ENCODE measurements at regions not wholly inside any gene's neighbourhood (a gene's known extent, or its start where the extent isn't known, plus 50 kb on each side); places are given as distances from the start of the nearest gene placed in this dataset.
A peak's percentile ranks its signal among the peaks of the same experiment; 100 is the strongest.

DNA sequence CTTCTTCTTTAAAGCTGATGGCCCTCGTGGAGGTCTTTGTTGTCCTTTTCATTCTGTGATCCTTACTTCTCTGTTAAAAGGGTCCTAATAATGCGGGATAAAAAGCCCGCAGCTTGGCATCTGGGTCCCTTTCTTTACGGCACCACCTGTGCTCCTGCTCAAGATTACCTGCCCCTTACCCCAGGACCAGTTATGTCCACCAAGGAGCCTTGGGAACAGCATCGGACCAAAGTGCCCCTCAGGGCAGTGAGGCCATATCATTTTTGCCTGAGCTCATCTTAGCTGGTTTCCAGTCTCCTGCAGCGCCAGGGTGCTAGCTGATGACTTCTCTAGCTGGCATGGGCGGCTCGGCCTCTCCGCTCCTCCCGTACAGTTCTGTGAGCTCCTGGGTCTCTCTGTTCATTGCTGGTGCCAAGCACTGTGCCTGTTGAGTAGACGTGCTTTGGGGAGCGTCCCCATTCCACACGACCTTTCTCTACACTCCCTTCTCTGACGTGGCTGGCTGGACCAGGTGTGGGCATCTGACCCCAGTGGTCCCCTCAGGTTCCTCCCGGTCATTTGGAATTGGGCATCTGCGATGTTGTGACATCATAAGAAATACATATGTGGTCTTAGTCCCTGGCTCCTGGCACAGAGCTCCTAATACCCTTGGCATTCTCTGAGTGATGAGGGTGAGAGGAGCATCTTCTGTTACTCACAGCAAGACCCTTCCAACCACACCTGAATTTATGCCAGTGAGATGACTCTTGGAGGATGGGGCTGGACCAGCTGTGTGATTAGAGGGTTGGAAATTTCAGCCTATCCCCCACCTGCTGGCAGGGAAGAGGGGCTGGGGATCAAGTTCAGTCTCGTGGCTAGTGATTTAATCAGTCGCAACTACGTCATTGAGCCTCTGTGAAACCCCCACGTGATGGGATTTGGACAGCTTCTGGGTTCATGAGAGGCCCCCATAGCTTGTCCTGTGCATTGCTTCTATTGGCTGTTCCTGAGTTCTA, 134.2 kb upstream of the HS6ST1 start:
- no peak for DNase-seq

DNA sequence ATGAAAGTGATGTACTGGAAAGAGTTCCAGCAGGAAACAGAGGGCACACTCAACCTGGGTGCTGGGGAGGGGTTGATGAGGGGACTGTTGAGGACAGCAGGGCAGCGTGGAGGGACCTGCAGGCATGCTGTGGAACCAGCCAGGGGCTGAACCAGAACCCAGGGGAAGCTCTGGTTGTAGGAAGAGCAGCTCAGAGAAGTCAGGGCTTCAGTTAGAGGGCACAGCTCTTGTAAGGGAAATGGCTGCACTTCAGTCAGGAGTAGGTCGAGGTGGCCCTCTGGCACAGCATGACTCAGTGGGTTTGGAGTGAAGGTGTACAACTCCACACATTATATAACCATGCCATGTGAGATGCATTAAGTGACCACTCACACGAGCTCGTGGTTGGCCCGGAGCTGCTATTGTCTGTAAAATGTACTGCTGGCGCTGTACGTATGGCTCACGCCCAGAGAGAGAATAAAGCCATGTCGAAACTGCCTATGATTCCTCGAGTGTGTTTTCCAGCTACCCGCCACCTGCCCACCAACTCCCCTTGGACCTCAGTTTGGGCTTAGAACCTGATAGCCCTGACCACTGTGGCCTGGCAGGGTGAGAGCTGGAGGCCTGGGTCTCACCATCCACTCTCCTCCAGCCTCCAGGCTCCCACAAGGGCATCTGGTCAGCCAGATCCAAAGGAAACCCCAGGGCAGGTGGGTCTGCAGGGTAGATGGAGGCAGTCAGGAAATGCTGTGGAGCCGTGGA, 136.5 kb upstream of the HS6ST1 start:
- no peak for DNase-seq

DNA sequence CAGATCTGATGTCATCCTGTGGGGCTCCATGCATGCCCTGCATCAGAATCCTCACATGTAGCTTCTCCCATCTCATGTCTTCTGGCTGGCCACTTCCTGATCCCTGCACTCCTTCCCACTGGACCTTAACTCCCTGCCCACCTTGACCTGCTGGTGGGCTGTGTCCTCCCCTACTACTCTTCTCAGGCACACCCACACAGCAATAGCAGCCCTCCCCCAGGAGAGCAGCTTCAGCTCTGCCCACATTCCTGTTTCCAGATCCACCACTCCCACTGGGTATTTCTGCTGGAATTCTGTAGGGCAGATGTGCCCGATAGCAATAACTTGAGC, 137.0 kb upstream of the HS6ST1 start:
- no peak for DNase-seq

DNA sequence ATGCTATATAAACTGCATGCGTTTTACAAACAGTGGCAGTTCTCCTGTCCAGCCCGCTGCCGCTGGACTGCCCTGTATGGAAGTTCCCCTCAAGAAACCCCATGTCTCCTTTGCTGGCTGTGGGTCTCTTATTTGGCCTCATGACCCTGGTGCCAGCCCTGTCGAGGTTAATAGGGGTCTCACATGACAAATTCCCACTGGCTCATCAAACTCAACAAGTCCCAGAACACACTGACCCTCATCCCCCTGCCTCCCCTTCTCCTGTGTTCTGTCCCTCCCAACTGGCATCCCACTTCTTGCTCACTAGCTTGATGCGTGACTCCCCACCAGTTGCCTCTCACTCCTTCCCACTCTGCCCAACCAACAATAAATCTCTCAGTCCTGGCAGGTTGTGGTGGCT, 137.6 kb upstream of the HS6ST1 start:
- no peak for DNase-seq

DNA sequence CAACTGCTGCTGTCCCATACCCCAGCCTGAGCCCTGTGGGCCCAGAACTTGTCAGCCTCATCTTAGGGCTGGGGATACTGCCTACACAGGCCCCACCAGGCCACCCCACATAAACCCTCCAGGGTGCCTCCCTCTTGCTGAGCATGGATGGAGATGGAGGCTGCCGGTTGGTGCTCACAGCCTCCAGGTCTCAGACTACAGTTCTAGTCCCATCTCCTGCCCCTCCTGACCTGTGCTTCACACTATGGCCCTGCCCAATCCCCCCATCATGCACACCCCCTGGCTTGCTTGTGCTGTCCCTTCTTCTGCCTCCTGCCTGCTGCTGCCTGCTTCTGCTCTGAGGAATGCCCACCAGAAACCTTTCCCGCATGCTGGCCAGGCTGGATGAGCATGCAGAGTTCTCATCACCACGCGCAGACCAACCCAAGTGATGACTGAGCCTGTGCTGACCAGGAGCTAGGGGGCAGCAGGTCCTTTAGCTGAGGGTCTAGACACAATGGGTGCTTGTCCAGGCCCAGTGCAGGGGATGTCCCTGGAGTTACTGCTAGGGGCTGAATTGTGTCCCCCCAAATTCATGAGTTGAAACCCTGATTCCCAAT, 138.4 kb upstream of the HS6ST1 start:
- DNase-seq: no peak

DNA sequence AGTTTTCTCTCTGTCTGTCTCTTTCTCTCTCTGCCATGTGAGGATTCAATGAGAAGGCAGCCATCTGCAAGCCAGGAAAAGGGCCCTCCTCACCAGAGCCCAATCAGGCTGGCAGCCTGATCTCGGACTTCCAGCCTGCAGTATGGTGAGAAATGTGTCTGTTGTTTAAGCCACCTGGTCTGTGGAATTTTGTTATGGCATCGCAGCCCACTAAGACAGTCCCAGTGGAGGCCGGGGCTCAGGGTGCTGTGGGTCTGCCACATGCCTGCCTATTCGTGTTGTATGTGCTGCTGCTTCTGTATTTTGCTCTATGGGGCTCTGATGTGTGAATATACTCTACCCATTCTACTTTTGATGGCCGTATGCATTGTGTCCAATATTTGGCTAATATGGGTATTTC, 139.0 kb upstream of the HS6ST1 start:
- no peak for DNase-seq

DNA sequence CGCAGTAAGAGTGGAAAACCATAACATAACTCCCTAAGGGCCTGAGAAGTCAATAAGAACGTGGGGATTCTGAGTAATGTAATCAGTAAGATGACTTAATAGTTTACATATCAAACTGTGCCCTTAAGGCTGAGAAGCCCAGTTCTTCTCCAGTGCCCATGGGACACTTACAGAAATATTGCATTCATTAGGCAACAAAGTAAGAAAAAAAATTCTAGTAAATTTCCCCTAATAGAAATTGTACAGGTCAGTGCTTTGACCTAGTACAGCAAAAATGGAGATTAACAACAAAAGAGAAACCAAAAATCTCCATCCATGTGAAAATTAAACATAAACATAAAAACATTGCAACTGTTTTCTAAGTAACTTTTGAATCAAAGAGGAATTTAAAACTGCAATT, 139.8 kb upstream of the HS6ST1 start:
- no peak for DNase-seq

DNA sequence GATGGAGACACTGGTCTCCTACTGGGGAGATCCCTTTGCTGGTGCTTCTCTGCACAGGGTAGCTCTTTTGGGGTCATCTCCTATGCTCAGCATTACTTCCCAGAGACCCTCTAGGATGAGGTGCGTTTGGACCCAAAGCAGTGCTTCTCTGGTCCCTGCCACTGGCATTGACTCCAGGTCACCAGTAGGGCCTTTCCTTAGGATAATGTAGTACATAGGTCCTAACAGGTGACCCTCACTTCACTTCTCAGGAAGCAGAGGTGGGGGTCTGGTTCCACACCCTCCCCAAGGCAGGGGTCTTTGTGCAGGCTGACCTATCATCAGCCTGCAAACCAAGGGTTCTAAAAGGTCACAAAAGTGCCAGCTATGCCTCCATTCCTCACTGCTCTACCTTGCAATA, 145.8 kb upstream of the HS6ST1 start:
- DNase-seq: no peak

DNA sequence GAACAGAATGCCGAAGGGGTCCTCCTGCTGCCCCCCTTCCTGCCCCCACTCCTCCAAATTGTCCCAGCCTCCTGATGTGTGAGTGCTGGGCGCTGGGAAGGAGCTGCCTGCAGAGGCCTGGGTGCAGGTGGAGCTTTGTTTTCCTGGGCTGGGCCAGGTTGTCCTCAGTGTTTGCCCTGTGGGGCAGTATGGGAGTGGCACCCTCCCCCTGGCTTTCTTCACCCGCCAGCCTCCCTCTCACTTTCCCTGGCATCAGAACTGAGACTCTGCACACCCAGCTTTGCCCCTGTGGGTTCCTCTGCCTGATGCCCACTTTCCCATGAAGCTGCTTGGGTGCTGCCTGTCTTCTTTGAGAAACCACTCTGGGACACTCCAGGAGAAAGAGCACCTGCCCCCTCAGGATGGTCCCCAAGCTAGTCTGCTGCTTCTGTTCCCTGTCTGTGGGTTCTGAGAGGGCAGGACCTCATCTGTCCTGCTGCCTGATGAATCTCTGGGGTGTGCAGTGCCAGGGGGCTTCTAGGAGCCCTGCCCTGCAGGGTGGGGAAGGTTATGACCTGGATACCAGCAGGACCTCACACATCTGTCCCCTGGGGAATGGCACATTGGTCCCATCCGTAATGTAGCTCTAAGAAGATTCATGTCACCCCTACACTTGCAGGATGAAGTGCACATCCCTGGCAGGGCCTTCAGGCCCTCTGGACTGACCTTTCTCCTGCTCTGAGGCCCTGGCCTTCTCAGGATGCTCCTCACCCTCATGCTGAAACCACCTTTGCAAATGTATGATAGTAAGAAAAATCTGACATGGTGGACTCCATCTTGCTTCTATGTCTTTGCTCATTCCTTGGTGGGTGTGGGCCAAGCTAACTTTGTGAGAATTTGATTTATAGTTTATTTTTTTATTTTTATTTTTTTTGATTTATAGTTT, 146.8 kb upstream of the HS6ST1 start:
- DNase-seq: no peak

DNA sequence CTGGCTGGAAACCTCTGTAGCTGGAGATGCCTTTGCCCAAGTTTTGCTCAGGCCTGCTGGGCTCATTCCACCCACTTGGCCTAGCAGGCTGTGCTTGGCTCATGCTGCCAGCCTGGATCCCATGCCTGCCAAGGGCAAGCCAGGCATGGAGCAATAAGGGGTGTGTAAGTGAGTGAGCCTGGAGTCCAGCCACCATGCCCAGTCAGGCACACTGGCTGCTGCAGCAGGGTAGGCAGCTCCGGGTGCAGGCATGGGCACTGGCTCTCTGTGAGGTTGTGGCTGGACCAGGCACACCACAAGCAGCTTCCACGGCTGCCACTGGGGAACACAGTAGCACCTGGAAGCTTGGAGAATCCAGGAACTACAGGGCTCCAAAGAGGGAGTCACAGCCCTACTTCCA, 147.7 kb upstream of the HS6ST1 start:
- no peak for DNase-seq

DNA sequence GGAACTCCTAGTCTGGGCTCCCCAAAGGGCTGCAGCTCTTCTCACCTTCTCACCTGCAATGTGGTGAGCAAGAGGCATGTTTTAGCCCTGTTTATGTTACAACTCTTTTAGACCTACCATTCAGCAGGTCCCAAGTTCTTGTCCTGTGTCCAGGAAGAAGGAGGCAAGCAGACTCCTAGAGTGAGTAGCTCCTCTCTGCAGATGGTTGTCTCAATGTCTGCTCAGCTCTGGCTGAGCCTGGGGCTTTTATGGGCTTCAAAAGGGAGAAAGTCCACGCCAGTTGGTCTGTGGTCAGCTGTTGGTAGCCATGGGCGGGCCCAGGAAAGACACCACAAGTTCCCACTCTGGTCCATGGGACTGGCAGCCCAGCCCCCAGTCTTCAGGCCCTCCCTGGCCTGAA, 148.1 kb upstream of the HS6ST1 start:
- no peak for DNase-seq

DNA sequence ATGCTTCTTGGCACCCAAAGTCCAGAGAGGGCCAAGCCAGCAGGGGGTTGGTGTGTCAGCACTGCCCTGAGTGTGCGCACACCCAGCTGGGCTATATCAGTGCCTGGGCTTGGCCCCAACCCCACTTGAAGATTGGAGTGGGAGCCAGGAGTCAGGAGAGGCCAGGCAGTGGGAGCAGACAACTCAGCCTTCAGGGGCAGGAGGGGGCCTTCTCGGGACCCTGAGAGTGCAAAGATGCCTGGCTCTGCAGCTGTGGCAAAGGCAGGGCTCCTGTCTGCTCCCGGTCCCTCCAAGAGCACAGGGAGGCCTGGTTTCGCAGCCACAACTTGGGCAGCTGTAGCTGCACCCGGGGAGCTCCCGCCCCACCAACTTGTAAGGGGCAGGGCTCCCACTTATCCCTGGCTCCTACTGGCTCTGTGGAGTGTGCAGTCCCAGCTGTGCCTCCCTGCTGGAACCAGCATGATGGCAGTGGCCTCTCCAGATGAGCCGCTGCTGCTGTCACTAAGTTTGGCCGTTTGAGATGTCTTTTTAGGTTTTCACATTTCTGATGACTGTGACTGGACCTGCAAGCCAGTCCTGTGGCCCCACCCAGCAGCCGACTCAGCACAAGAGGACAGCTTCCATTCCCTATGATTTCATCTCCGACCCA, 148.8 kb upstream of the HS6ST1 start:
- DNase-seq: no peak

DNA sequence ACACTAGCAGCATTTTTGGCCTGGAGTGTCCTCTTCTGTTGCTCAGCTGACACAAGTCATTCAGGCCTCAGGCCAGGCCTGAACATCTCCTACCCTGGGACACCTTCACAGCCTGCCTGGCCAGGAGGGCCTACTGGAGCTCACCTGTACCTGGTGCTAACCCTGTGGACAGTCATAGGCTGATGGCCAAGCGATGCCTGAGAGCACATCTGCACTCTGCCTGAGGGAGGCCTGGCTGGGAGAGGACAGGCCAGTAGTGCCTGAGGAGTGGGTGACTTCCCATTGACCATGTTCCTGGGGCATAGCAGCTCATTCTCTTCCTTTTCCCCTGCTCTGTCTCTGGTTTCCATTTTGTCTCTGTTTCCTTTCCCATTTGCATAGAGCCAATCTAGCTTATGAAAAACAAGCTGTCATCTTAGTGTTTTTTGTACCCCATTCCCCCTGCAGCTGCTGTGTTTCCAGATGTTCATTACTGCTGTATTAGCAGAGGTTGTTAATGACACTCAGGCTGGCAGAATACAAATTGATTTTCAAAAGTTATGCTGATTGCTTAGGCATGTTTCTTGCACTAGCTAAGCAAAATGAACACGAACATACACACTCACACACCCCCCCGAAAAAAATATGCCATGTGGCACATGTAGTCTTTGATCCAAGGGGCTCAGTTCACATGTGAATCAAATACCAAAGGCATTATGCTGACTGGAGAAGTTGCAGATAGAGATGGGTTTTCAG, 149.7 kb upstream of the HS6ST1 start:
- DNase-seq: no peak

DNA sequence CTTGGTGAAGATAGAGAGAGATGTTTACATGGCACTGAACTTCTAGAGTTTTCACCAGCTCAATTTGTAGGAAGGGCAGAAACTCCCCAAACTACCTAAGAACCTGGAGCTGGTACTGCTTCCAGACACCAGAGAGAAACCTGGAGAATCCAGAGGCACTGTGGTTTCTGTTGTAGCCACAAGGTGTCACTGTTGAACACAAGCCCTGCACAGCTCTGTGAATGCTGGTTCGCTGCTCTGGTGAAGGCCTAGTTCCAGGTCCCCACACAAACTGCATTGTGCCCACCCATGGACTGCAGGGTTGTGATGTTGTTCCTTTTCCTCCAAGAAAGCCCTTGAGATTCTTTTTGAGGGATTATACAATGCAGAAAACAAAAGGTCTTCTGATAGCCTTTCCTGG, 150.5 kb upstream of the HS6ST1 start:
- no peak for DNase-seq

DNA sequence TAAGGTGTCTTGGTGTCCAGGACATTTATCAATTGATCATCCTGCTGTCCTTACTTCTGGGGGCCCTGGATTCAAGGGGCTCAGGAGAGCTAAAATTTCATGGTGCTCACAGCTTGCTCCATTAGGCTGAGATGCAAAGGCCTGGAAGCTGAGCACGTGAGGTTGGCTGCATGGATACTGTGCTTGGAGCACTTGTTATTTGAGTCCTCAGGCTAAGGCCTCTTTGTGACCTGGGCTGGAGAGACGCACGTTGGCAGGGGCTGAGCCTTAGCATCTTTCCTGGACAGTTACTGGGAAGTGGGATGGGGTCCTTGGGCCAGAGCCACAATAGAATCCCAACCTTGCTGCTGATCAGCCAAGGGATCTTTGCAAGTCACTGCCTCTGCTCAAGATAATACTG, 151.2 kb upstream of the HS6ST1 start:
- DNase-seq: no peak

DNA sequence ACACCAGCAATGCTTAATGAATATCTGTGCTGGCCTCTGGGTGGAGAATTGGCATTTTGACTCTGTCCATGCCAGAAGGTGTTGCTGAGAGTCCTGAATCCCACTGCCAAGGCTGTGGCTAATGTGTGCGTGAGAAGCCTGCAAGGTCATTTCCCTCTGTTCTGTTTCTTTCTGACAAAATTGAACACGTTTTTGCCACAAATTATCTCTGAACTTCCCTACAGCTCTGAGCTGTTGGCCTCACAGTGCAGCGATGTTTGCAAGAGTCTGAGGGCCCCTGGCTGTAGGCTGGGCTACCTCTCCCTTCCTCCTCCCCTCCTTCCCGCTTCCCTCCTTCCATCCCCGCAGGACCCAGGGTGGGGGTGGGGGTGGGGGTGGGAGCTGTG, 154.1 kb upstream of the HS6ST1 start:
- DNase-seq: no peak

DNA sequence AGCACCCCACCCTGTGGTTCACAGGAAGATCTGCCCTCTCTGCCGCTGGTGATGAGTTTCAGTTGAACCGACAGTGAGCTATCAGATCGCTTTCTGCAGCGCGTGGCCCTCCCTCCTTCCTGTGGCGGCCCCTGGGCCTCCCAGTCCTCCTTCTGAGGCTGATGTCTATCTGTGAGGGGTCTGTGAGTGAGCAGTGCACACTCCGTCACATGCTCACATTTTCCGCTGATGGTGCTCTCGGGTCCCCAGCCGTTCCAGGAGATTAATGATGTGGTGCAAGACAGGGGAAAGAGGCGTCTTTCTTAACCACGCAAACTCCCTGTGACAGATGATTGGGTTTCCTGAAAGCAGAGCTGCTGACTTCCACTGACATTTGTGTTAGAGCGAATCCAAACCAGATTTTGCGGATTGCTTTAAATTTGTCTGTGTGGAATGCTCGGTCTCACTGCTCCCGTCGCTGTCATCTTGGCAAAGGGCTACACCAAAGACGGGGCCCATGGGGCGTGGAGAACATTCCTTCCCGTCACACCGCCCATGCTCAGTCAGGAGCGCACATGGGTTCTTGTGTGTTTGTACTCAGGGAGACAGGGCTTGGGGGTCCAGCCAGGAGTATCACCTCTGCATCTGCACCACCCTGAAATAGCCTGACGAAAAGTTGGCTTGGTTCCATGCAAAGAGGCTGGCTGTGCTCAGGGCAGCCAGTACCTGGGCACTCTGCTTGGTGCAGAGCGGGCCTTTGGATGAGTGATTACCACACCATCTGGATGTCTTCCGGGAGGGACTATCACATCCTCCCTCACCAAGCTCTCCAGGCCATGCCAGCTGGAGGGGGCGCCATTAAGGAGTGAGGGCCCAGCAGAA, 154.7 kb upstream of the HS6ST1 start:
- peak; percentile 36 for DNase-seq

DNA sequence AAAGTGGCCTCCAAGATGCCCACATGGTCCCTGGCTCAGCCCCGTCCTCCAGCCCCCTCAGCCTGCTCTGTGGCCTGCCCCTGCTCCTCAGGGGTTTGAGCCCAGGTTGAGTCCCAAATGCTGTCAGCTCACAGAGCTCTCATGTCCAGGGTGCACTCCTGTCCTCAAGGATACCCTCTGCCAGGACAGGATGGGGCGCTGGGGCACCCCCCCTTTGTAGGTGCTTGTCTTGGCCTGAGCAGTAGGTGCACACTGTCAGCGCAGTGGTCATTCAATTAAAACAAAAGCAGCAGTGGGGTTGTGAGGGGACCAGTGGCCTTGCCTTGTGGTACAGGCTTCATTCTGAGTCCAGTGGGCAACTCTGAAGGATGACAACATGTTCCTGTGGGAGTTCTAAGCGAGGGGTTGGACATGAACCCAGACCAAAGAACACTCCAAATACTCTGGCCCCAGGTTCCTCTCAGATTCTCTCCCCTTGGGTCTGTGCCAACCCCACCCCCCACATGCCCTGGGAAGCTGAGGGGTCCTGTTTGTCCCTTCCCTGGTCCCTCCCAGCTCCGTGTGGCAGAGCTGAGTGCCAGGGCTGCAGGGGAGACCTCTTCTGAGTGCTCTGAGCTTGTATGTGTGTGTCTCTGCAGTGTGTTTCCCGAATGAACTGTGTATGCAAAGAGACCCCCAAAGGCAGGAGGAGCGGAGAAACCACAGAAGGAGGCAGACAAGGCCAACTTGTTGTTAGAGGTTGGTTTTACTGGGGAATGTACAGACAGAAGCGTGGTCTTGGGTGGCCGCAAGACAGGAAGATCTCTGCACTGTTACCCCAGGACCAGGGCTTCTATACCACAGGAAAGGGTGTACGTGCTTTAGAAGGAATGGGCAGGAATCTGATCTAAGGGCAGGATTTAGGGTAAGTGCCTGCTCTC, 155.6 kb upstream of the HS6ST1 start:
- no peak for DNase-seq

DNA sequence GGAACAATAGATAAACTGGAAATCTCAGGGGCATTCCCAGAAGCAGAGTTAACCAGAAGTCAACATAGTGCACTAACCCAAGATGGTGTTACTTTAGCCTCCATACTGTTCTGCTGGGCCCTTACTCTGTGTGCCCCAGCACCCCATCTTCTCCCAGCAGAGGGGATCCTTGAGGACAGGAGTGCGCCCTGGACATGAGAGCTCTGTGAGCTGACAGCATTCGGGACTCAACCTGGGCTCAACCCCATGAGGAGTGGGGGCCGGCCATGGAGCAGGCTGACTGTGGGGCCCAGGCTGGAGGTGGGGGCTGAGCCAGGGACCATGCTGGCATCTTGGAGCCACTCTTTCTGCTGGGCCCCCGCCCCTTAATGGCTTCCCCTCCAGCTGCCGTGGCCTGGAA, 156.3 kb upstream of the HS6ST1 start:
- DNase-seq: no peak

Data from EL (cell line).